ENCODE measurements at regions not wholly inside any gene's neighbourhood (a gene's known extent, or its start where the extent isn't known, plus 50 kb on each side); places are given as distances from the start of the nearest gene placed in this dataset.

GRCh38 chr3:147119989-147120388, 286.4 kb downstream of the ZIC4 start:
- TF ChIP-seq CTCF (IDR thresholded peaks at IDR 0.05; ENCODE audit: low read depth, low read length, poor library complexity, severe bottlenecking) = peak; percentile 33
- no peak for TF ChIP-seq EZH2phosphoT487 (IDR thresholded peaks at IDR 0.05; ENCODE audit: borderline replicate concordance, low read length)

All from DOHH2 (cell line).